ENCODE measurements at regions not wholly inside any gene's neighbourhood (a gene's known extent, or its start where the extent isn't known, plus 50 kb on each side); places are given as distances from the start of the nearest gene placed in this dataset.

DNA sequence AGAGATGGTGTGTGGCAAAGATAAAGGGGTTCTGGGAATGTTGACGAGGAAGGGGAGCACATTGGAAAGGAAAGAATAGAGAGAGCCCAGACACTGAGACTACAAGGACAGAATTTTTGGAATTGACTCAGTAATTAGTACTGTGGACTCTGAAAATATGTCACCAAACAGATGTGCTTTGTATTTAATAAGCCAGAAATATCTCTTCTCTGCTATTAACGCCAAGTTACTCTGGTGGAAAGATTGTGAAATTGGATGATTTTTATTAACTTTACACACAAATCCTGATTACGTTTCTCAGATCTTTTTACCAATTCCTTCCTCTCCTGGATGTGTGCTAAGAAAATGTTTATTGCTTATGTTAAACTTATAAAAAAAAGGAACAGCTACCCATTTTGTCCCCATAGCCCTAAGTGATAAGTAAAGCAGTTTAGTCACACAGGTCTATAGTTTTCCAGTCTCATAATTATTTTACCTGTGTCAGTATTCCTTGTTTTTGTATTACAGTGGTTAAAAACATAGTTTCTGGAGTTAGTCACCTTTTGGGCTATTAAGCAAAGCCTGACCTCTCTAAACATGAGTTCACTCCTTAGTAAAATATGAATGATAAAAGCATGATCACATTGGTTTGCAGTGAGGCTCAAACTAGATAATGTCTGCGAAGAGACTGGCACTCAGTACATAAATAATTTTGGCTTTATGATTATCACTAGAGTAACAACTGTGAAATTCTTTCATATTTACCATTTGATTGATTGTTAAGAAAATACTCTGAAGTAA lies 1068.3 kb downstream of the STIM2 start:
- FAIRE-seq: no peak
- Histone ChIP-seq H3K27ac (no peak overlapping the region), H3K4me2 (no peak overlapping the region), H3K4me3 (no peak overlapping the region), H3K4me1 (no peaks in the 10 kb centered on the region), H3K9me3 (no peaks in the 10 kb centered on the region)
- 14% methylated on average over 4 of the region's 4 CpGs for WGBS (ENCODE audit: missing lambda C conversion rate)
- ATAC-seq: no peak
- CTCF ChIA-PET: no interaction called here
- POLR2A ChIA-PET: no interaction called here
- TF ChIP-seq HDAC2 (IDR thresholded peaks at IDR 0.05): no peak
- no peak for TF ChIP-seq RAD21 (conservative IDR thresholded peaks at IDR 0.05 in 1 of 2, IDR thresholded peaks at IDR 0.05 in 1 of 2)
- TF ChIP-seq RFX5 (IDR thresholded peaks at IDR 0.05): no peak
- no peak for TF ChIP-seq HEYL (CRISPR knock-in tag; IDR thresholded peaks at IDR 0.05)
- no peak for TF ChIP-seq POLR2A (IDR thresholded peaks at IDR 0.05; ENCODE audit: low read length)
- no peak for TF ChIP-seq PHF8 (IDR thresholded peaks at IDR 0.05; ENCODE audit: borderline replicate concordance, low read depth)
- no peak for TF ChIP-seq EHMT2 (IDR thresholded peaks at IDR 0.05; ENCODE audit: low read depth)
- TF ChIP-seq ZSCAN20 (CRISPR knock-in tag; IDR thresholded peaks at IDR 0.05): no peak
- TF ChIP-seq TFCP2L1 (CRISPR knock-in tag; IDR thresholded peaks at IDR 0.05): no peak
- no peak for TF ChIP-seq JUN (IDR thresholded peaks at IDR 0.05)
- TF ChIP-seq, protein P1, sequence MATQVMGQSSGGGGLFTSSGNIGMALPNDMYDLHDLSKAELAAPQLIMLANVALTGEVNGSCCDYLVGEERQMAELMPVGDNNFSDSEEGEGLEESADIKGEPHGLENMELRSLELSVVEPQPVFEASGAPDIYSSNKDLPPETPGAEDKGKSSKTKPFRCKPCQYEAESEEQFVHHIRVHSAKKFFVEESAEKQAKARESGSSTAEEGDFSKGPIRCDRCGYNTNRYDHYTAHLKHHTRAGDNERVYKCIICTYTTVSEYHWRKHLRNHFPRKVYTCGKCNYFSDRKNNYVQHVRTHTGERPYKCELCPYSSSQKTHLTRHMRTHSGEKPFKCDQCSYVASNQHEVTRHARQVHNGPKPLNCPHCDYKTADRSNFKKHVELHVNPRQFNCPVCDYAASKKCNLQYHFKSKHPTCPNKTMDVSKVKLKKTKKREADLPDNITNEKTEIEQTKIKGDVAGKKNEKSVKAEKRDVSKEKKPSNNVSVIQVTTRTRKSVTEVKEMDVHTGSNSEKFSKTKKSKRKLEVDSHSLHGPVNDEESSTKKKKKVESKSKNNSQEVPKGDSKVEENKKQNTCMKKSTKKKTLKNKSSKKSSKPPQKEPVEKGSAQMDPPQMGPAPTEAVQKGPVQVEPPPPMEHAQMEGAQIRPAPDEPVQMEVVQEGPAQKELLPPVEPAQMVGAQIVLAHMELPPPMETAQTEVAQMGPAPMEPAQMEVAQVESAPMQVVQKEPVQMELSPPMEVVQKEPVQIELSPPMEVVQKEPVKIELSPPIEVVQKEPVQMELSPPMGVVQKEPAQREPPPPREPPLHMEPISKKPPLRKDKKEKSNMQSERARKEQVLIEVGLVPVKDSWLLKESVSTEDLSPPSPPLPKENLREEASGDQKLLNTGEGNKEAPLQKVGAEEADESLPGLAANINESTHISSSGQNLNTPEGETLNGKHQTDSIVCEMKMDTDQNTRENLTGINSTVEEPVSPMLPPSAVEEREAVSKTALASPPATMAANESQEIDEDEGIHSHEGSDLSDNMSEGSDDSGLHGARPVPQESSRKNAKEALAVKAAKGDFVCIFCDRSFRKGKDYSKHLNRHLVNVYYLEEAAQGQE (IDR thresholded peaks at IDR 0.05): no peak
- no peak for DNase-seq (ENCODE audit: low read depth in 1 of 2, low spot score in 1 of 2)

DNA sequence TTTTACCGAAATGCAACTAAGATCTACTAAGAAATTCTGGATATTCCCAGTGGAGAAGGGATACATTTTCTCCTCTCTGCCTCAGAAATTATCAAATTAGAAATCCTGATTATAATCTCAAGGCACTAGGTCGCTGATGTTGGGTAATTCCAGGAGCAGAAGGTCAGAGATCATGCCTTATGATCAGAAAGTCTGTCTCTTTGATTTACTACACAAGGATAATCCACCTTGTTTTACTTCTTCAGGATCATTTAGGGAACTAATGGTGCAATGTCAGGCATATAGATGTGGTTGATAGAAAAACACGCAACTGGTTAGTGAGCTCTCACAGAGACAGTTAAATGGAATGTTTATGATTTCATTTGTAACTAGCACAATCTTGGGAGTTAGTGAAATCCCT lies 1069.7 kb downstream of the STIM2 start:
- POLR2A ChIA-PET: no interaction called here
- DNase-seq (ENCODE audit: low read depth in 1 of 2, low spot score in 1 of 2) (no peak), ATAC-seq (no peak), FAIRE-seq (no peak)
- Histone ChIP-seq H3K4me3 (no peak overlapping the region), H3K4me2 (no peak overlapping the region), H3K27ac (no peak overlapping the region), H3K9me3 (no peaks in the 10 kb centered on the region), H3K4me1 (no peaks in the 10 kb centered on the region)
- 17% methylated on average over 3 of the region's 3 CpGs for WGBS (ENCODE audit: missing lambda C conversion rate)
- TF ChIP-seq, protein P2, sequence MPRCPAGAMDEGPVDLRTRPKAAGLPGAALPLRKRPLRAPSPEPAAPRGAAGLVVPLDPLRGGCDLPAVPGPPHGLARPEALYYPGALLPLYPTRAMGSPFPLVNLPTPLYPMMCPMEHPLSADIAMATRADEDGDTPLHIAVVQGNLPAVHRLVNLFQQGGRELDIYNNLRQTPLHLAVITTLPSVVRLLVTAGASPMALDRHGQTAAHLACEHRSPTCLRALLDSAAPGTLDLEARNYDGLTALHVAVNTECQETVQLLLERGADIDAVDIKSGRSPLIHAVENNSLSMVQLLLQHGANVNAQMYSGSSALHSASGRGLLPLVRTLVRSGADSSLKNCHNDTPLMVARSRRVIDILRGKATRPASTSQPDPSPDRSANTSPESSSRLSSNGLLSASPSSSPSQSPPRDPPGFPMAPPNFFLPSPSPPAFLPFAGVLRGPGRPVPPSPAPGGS (IDR thresholded peaks at IDR 0.05): no peak
- TF ChIP-seq MAFK (IDR thresholded peaks at IDR 0.05; ENCODE audit: partially characterized antibody): no peak
- CTCF ChIA-PET: no interaction called here

DNA sequence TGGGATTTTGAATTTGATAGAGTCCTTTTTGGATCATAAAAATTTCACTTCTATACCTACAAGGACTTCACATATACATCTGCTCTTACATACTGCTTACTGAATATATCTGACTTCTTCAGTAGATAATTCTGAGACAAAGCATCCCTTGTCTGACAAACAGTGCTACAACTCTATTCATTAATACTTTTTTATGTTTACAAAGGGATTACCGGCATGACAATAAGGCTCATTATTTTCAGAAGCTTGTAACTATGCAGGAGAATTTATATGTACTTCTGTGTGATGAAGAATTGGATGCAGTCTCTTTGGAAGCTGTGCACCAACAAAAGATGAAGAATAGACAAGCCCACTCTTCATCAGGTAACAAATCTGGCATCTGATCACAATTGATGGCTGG lies 1070.3 kb downstream of the STIM2 start:
- Histone ChIP-seq H3K4me3 (no peak overlapping the region), H3K27ac (no peak overlapping the region), H3K4me1 (no peaks in the 10 kb centered on the region), H3K4me2 (no peak overlapping the region), H3K9me3 (no peaks in the 10 kb centered on the region)
- 79% methylated on average over 1 of the region's 1 CpG for WGBS (ENCODE audit: missing lambda C conversion rate)
- ATAC-seq: no peak
- CTCF ChIA-PET: no interaction called here
- DNase-seq (ENCODE audit: low read depth in 1 of 2, low spot score in 1 of 2): no peak
- POLR2A ChIA-PET: no interaction called here
- no peak for FAIRE-seq
- TF ChIP-seq KDM5A (IDR thresholded peaks at IDR 0.05) (no peak), RNF2 (IDR thresholded peaks at IDR 0.05; ENCODE audit: borderline replicate concordance, low read depth) (no peak), CHD2 (IDR thresholded peaks at IDR 0.05; ENCODE audit: low read length, partially characterized antibody) (no peak), NR3C1 (IDR thresholded peaks at IDR 0.05) (no peak), CHD4 (IDR thresholded peaks at IDR 0.05; ENCODE audit: borderline replicate concordance) (no peak), ZSCAN20 (CRISPR knock-in tag; IDR thresholded peaks at IDR 0.05) (no peak), RCOR1 (IDR thresholded peaks at IDR 0.05; ENCODE audit: low read depth, low read length) (no peak), GATA3 (IDR thresholded peaks at IDR 0.05; ENCODE audit: borderline replicate concordance) (no peak), RARB (CRISPR knock-in tag; IDR thresholded peaks at IDR 0.05) (no peak), CBX2 (IDR thresholded peaks at IDR 0.05; ENCODE audit: borderline replicate concordance, low read depth) (no peak), MAFK (IDR thresholded peaks at IDR 0.05; ENCODE audit: partially characterized antibody) (no peak), FOSL2 (IDR thresholded peaks at IDR 0.05) (no peak), FOSL2 (CRISPR knock-in tag; IDR thresholded peaks at IDR 0.05) (no peak), HEYL (CRISPR knock-in tag; IDR thresholded peaks at IDR 0.05) (no peak), HOXB13 (CRISPR knock-in tag; IDR thresholded peaks at IDR 0.05; ENCODE audit: low read depth) (no peak)
- TF ChIP-seq, protein P3, sequence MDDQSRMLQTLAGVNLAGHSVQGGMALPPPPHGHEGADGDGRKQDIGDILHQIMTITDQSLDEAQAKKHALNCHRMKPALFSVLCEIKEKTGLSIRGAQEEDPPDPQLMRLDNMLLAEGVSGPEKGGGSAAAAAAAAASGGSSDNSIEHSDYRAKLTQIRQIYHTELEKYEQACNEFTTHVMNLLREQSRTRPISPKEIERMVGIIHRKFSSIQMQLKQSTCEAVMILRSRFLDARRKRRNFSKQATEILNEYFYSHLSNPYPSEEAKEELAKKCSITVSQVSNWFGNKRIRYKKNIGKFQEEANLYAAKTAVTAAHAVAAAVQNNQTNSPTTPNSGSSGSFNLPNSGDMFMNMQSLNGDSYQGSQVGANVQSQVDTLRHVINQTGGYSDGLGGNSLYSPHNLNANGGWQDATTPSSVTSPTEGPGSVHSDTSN (IDR thresholded peaks at IDR 0.05): no peak
- TF ChIP-seq, protein P1 (IDR thresholded peaks at IDR 0.05): no peak
